Stimulated activated effector memory CD8-positive, alpha-beta T cell treated with anti-CD3 and anti-CD28 coated beads, Interleukin-12 subunit alpha, Interleukin-12 subunit beta, amount 100 ng/mL, for 72 hours (primary cell): ENCODE measurements at regions not wholly inside any gene's neighbourhood (a gene's known extent, or its start where the extent isn't known, plus 50 kb on each side); places are given as distances from the start of the nearest gene placed in this dataset.

Experiments used
- ATAC-seq: fragments of 150-1000 bp; cut with Tn5 transposase; 2 replicates; pipeline ENCODE4 v1.10.0; 2021
- DNase-seq, 2 donors: peaks; one replicate each; pipeline ENCODE4 v3.0.0; 2021 to 2022; ENCODE audit warnings: low spot score in 2 of 2
- H3K27ac Mint-ChIP-seq: one replicate; pipeline ENCODE4 v1.8.0; 2022; ENCODE audit warnings: mild to moderate bottlenecking, mixed read lengths
- H3K36me3 Mint-ChIP-seq: one replicate; pipeline ENCODE4 v1.8.0; 2022; ENCODE audit warnings: mild to moderate bottlenecking, mixed read lengths
- H3K4me1 Mint-ChIP-seq: one replicate; pipeline ENCODE4 v1.8.0; 2022; ENCODE audit warnings: mixed read lengths
- H3K4me3 Mint-ChIP-seq: one replicate; pipeline ENCODE4 v1.8.0; 2022; ENCODE audit warnings: mild to moderate bottlenecking, mixed read lengths
- H3K9me3 Mint-ChIP-seq: one replicate; pipeline ENCODE4 v1.8.0; 2022; ENCODE audit warnings: mixed read lengths

DNA sequence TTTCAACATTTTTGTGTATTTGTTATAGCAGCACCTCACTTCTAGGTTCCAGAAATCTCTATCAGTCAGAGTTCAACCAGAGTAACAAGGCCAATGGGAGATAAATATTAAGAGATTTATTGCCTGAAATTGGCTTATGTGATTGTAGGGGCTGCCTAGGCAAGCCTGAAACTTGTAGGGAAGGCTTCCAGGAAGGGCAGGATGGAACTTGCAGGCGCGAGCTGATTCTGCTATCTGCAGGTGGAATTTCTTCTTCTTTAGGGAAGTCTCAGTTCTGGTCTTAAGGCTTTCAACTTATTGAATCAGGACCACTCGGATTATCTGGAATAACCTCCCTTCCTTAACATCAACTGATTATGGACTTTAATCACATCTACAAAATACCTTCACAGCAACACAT, 199.5 kb upstream of the NLRP1 start:
- H3K36me3 Mint-ChIP-seq: no peaks in the 10 kb centered on the region
- ATAC-seq: no peak

GRCh38 chr17:5784791-5785190, 200.5 kb upstream of the NLRP1 start:
- Mint-ChIP-seq H3K9me3 (no peaks in the 10 kb centered on the region), H3K36me3 (no peaks in the 10 kb centered on the region), H3K27ac (no peak overlapping the region), H3K4me1 (no peaks in the 10 kb centered on the region), H3K4me3 (no peak overlapping the region)
- ATAC-seq: no peak
- DNase-seq: no peak

More for the DNA sequence above, 199.5 kb upstream of the NLRP1 start:
- H3K4me1 Mint-ChIP-seq: no peaks in the 10 kb centered on the region
- H3K27ac Mint-ChIP-seq: no peak overlapping the region
- no peaks in the 10 kb centered on the region for H3K9me3 Mint-ChIP-seq
- H3K4me3 Mint-ChIP-seq: no peak overlapping the region
- no peak for DNase-seq

- H3K4me3 Mint-ChIP-seq: no peak overlapping the region
- no peaks in the 10 kb centered on the region for H3K36me3 Mint-ChIP-seq
- H3K27ac Mint-ChIP-seq: no peak overlapping the region
- no peak for DNase-seq
- ATAC-seq: no peak
- no peaks in the 10 kb centered on the region for H3K4me1 Mint-ChIP-seq
- H3K9me3 Mint-ChIP-seq: no peaks in the 10 kb centered on the region
Observed at GRCh38 chr17:5785338-5785737, 201.0 kb upstream of the NLRP1 start.

GRCh38 chr17:5785867-5786509, 201.7 kb upstream of the NLRP1 start:
- no peak for DNase-seq
- H3K4me3 Mint-ChIP-seq: no peak overlapping the region
- no peaks in the 10 kb centered on the region for H3K4me1 Mint-ChIP-seq
- H3K9me3 Mint-ChIP-seq: no peaks in the 10 kb centered on the region
- H3K27ac Mint-ChIP-seq: no peak overlapping the region
- H3K36me3 Mint-ChIP-seq: no peaks in the 10 kb centered on the region
- peak; percentile 32 for ATAC-seq

DNA sequence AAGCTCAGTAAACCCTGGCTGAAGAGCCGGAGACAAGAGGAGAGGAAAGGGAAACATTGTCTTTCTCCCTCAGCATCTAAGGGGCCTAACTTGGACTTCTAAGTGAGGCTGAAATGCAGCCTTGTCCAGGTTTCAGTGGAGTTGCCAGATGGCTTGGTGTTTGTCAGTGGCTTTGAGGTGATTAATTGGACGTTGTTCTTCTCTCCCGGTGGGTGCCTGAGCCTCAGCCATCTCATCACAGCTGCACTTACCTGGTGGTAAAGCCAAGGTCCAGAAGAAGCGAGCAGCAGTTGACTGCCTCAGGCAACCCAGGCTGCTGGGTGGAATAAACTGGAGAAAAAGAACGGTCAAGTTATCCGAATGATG, 202.2 kb upstream of the NLRP1 start:
- DNase-seq: no peak
- Mint-ChIP-seq H3K4me3 (no peak overlapping the region), H3K4me1 (no peaks in the 10 kb centered on the region), H3K27ac (no peak overlapping the region), H3K36me3 (no peaks in the 10 kb centered on the region), H3K9me3 (no peaks in the 10 kb centered on the region)
- ATAC-seq: no peak

DNA sequence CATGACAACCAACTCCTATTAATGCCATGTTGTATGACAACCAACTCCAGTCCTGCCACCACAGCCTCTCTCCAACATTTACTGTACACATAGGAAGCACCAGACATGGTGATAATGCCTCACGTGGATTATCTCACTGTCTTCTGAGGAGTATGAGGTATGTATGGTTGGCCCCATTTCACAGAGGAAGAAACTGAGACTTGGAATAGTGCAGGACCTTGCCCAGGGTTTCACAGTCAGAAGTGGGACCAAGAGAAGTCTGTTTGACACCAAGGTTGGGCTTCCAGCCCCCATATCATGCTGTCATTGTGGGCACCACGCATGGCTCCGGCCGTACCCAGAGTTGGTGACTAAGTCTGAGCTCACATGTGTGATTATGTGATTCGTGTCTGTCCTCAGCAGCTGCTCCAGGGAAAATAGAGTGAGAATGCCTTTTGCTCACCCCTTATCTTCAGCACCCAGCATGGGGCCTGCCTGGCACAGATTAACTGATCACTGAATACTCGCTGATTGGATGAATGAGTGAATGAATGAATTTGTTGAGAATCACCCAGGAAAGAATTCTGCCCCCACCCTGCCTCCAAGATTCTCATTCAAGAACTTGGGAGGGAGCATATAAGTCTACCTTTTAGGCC, 204.1 kb upstream of the NLRP1 start:
- Mint-ChIP-seq H3K4me1 (no peaks in the 10 kb centered on the region), H3K27ac (no peak overlapping the region), H3K9me3 (peaks cover 8% of the 10 kb centered on the region), H3K36me3 (no peaks in the 10 kb centered on the region), H3K4me3 (no peak overlapping the region)
- DNase-seq (no peak), ATAC-seq (no peak)

- H3K4me3 Mint-ChIP-seq: no peak overlapping the region
- no peaks in the 10 kb centered on the region for H3K36me3 Mint-ChIP-seq
- DNase-seq (no peak), ATAC-seq (no peak)
- no peak overlapping the region for H3K27ac Mint-ChIP-seq
- peaks cover 8% of the 10 kb centered on the region for H3K9me3 Mint-ChIP-seq
- H3K4me1 Mint-ChIP-seq: no peaks in the 10 kb centered on the region
Observed at GRCh38 chr17:5789528-5789927, 205.2 kb upstream of the NLRP1 start.

GRCh38 chr17:5793157-5793556, 208.8 kb upstream of the NLRP1 start:
- Mint-ChIP-seq H3K27ac (no peak overlapping the region), H3K4me1 (no peaks in the 10 kb centered on the region), H3K36me3 (no peaks in the 10 kb centered on the region), H3K4me3 (no peak overlapping the region), H3K9me3 (peaks cover 8% of the 10 kb centered on the region)
- no peak for ATAC-seq
- DNase-seq: no peak

GRCh38 chr17:5793899-5794298, 209.6 kb upstream of the NLRP1 start:
- Mint-ChIP-seq H3K36me3 (no peaks in the 10 kb centered on the region), H3K27ac (no peak overlapping the region), H3K4me1 (no peaks in the 10 kb centered on the region), H3K4me3 (no peak overlapping the region), H3K9me3 (peaks cover 8% of the 10 kb centered on the region)
- DNase-seq: no peak
- no peak for ATAC-seq

- ATAC-seq: no peak
- H3K9me3 Mint-ChIP-seq: peaks cover 8% of the 10 kb centered on the region
- no peaks in the 10 kb centered on the region for H3K36me3 Mint-ChIP-seq
- H3K4me3 Mint-ChIP-seq: no peak overlapping the region
- no peak overlapping the region for H3K27ac Mint-ChIP-seq
- H3K4me1 Mint-ChIP-seq: no peaks in the 10 kb centered on the region
- no peak for DNase-seq
Observed at GRCh38 chr17:5794385-5794784, 210.1 kb upstream of the NLRP1 start.

GRCh38 chr17:5794881-5795506, 210.7 kb upstream of the NLRP1 start:
- DNase-seq (no peak), ATAC-seq (no peak)
- Mint-ChIP-seq H3K4me3 (no peak overlapping the region), H3K9me3 (peaks cover 8% of the 10 kb centered on the region), H3K36me3 (no peaks in the 10 kb centered on the region), H3K4me1 (no peaks in the 10 kb centered on the region), H3K27ac (no peak overlapping the region)

DNA sequence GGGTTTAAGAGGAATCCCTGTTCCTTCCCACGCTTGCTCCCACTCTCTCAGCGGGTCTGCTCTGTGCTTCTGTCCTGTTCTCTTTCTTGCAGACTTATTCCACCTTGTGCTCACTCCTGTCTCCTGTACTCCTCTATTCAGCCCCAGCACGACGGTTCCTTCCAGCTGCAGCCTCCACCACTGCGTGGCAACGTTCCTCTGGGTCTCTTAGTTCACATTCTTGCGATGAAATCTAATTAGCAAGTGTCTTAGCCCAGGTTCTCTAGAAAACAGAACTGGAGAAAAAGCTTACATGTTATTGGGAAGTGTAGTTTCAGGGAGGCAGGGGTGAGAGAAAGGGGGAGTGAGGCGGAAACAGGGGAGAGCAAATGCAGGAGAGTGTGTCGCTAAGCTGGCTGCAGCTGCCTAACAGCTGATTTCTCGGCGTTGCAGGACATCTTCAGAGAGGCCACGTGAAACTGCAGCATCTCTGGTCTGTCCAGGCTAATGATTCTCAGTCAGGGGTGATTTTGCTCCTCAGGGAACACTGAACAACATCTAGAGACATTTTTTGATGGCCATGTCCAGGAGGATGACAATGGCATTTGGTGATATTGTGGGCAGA, 213.2 kb upstream of the NLRP1 start:
- Mint-ChIP-seq H3K36me3 (no peaks in the 10 kb centered on the region), H3K4me3 (no peak overlapping the region), H3K9me3 (peaks cover 5% of the 10 kb centered on the region), H3K4me1 (no peaks in the 10 kb centered on the region), H3K27ac (no peak overlapping the region)
- no peak for DNase-seq
- ATAC-seq: no peak

DNA sequence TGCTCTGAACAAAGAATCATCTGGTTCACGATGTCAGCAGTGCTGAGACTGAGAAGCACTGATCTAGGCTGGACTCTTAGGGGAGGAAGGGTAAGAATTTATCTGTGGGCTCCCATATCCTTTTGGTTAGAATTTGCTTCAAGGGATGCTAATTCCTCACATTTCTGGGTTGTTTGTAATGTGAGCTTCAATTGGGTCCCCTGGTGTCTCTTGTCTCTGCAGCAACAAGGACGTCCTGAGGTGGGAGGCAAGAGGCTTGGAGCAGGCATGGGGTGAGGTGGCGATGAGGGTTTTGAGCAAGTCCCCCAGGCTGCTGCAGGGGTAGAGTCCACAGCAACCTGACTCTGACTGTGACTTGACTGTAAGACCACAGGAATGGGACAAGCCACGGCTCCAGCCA, 213.8 kb upstream of the NLRP1 start:
- Mint-ChIP-seq H3K27ac (no peak overlapping the region), H3K9me3 (no peaks in the 10 kb centered on the region), H3K4me3 (no peak overlapping the region), H3K4me1 (no peaks in the 10 kb centered on the region), H3K36me3 (no peaks in the 10 kb centered on the region)
- peak; percentile 9 for ATAC-seq
- DNase-seq: no peak

DNA sequence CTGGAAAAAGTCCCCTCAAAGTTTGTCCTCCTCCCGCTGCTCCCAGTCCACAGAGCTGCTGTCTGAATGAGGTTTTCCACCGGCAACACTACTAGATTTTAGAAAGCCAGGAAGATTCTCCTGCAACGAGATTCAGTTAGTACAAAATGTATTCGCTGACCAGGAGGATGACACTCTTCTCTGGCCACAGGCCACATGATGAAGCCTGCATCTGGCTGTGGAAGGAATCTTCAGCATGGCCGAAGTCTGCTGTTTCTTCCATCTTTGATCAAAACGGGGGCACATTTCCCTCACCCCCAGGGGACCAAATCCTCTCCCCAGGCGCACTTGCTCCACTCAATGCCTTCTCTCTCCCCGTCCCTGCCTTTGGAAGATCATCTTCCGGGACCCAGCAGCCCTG, 215.8 kb upstream of the NLRP1 start:
- Mint-ChIP-seq H3K9me3 (no peaks in the 10 kb centered on the region), H3K27ac (no peak overlapping the region), H3K4me3 (no peak overlapping the region), H3K36me3 (no peaks in the 10 kb centered on the region), H3K4me1 (no peaks in the 10 kb centered on the region)
- ATAC-seq (no peak), DNase-seq (no peak)

- DNase-seq (no peak), ATAC-seq (no peak)
- H3K4me3 Mint-ChIP-seq: no peak overlapping the region
- no peaks in the 10 kb centered on the region for H3K36me3 Mint-ChIP-seq
- H3K27ac Mint-ChIP-seq: no peak overlapping the region
- no peaks in the 10 kb centered on the region for H3K9me3 Mint-ChIP-seq
- no peaks in the 10 kb centered on the region for H3K4me1 Mint-ChIP-seq
Observed at GRCh38 chr17:5800646-5801045, 216.3 kb upstream of the NLRP1 start.

- no peak for DNase-seq
Observed at GRCh38 chr17:5804251-5804650, 219.9 kb upstream of the NLRP1 start.

More at GRCh38 chr17:5804251-5804650, 219.9 kb upstream of the NLRP1 start:
- no peak for ATAC-seq
- no peak overlapping the region for H3K4me3 Mint-ChIP-seq
- no peaks in the 10 kb centered on the region for H3K36me3 Mint-ChIP-seq
- H3K27ac Mint-ChIP-seq: no peak overlapping the region
- H3K9me3 Mint-ChIP-seq: no peaks in the 10 kb centered on the region
- no peaks in the 10 kb centered on the region for H3K4me1 Mint-ChIP-seq
